WI38 (cell line): ENCODE measurements at regions not wholly inside any gene's neighbourhood (a gene's known extent, or its start where the extent isn't known, plus 50 kb on each side); places are given as distances from the start of the nearest gene placed in this dataset.
"Not testable (repeated sequence)": the region's sequence is repeated elsewhere in the genome, so short reads cannot be mapped to it uniquely, and the experiment has no call there.

Experiments used
- H3K4me3 ChIP-seq: 2 replicates; pipeline ENCODE4 v1.5.1; 2011; ENCODE audit warnings: low read depth, mild to moderate bottlenecking, control low read depth, low read length
- CTCF ChIP-seq: IDR thresholded peaks from 2 replicates; pipeline ENCODE4 v1.5.1; 2012; ENCODE audit warnings: low read depth, mild to moderate bottlenecking, control low read depth, low read length

GRCh38 chr10:117457932-117458331, 82.7 kb upstream of the PDZD8 start:
- H3K4me3 ChIP-seq: no peak overlapping the region
- TF ChIP-seq CTCF: no peak

- no peak overlapping the region for H3K4me3 ChIP-seq
- no peak for TF ChIP-seq CTCF
Observed at GRCh38 chr10:117457071-117457810, 82.0 kb upstream of the PDZD8 start.

- no peak overlapping the region for H3K4me3 ChIP-seq
- no peak for TF ChIP-seq CTCF
Observed at GRCh38 chr10:117455346-117455745, 80.1 kb upstream of the PDZD8 start.

GRCh38 chr10:117454502-117454901, 79.3 kb upstream of the PDZD8 start:
- no peak overlapping the region for H3K4me3 ChIP-seq
- TF ChIP-seq CTCF: no peak

GRCh38 chr10:117453484-117453883, 78.2 kb upstream of the PDZD8 start:
- not testable (repeated sequence) for H3K4me3 ChIP-seq

- no peak overlapping the region for H3K4me3 ChIP-seq
- no peak for TF ChIP-seq CTCF
Observed at GRCh38 chr10:117450940-117451339, 75.7 kb upstream of the PDZD8 start.

- H3K4me3 ChIP-seq: no peak overlapping the region
- 0 out of 2 replicates have a peak, but pooled peaks have one; percentile 4 for TF ChIP-seq CTCF
Observed at GRCh38 chr10:117449636-117450035, 74.4 kb upstream of the PDZD8 start.

- no peak overlapping the region for H3K4me3 ChIP-seq
- TF ChIP-seq CTCF: no peak
Observed at GRCh38 chr10:117448802-117449201, 73.6 kb upstream of the PDZD8 start.
